CD4-positive, alpha-beta T cell (primary cell): ENCODE measurements at regions not wholly inside any gene's neighbourhood (a gene's known extent, or its start where the extent isn't known, plus 50 kb on each side); places are given as distances from the start of the nearest gene placed in this dataset.

ENCODE experiments used
- ATAC-seq: fragments of 200-7000 bp; cut with Tn5 transposase; one replicate; pipeline ENCODE4 v1.10.0; 2022; ENCODE audit warnings: mild to moderate bottlenecking; ENCODE audit not compliant: poor library complexity
- CTCF ChIA-PET: fragments of 350-600 bp; sonication (Branson Sonifier 250); formaldehyde crosslinking; loops from one replicate; lab custom pipeline; 2021; ENCODE audit warnings: antibody characterized with exemption, inconsistent platforms; lab: Charles Lee
- POLR2A ChIA-PET: fragments of 350-600 bp; sonication (Branson Sonifier 250); formaldehyde crosslinking; loops from one replicate; lab custom pipeline; 2021; ENCODE audit warnings: antibody characterized with exemption, inconsistent platforms; lab: Charles Lee
- DNase-seq, 14 experiments: peaks; one replicate each; pipeline ENCODE4 v3.0.0-alpha.2; 2013 to 2020; ENCODE audit warnings: mixed read lengths in 2 of 14
- H3K27ac ChIP-seq, 2 donors: one replicate each; pipeline versions ENCODE4 v1.5.1 to v1.7.0; 2013; ENCODE audit warnings: low read length in 2 of 2, low read depth in 1 of 2, mild to moderate bottlenecking in 1 of 2
- H3K27me3 ChIP-seq, 2 experiments: 1 replicate in 1 of 2; 2 replicates in 1 of 2; pipeline versions ENCODE4 v1.6.1 to v1.7.0; 2013; ENCODE audit warnings: low read length in 2 of 2, control low read depth in 1 of 2, mild to moderate bottlenecking in 1 of 2, moderate library complexity in 1 of 2; ENCODE audit not compliant: insufficient read depth in 2 of 2, control insufficient read depth in 1 of 2
- H3K36me3 ChIP-seq: one replicate; pipeline ENCODE4 v1.6.1; 2013; ENCODE audit warnings: low read length, control low read depth; ENCODE audit not compliant: insufficient read depth
- H3K4me1 ChIP-seq: one replicate; pipeline ENCODE4 v1.6.1; 2013; ENCODE audit warnings: low read length, control low read depth; ENCODE audit not compliant: insufficient read depth
- H3K4me3 ChIP-seq: one replicate; pipeline ENCODE4 v1.5.1; 2013; ENCODE audit warnings: mild to moderate bottlenecking, low read length, moderate library complexity
- H3K9me3 ChIP-seq, 2 experiments: 1 replicate in 1 of 2; 2 replicates in 1 of 2; pipeline versions ENCODE4 v1.6.1 to v1.7.0; 2013; ENCODE audit warnings: low read length in 2 of 2, mild to moderate bottlenecking in 2 of 2, control low read depth in 1 of 2, moderate library complexity in 1 of 2; ENCODE audit not compliant: control insufficient read depth in 1 of 2, insufficient read depth in 1 of 2
- H3K27ac Mint-ChIP-seq: one replicate; pipeline ENCODE4 v1.8.0; 2020; ENCODE audit warnings: mixed read lengths
- H3K27me3 Mint-ChIP-seq: one replicate; pipeline ENCODE4 v1.8.0; 2021; ENCODE audit warnings: mixed read lengths
- H3K36me3 Mint-ChIP-seq: one replicate; pipeline ENCODE4 v1.8.0; 2021; ENCODE audit warnings: low read depth, mixed read lengths
- H3K4me1 Mint-ChIP-seq: one replicate; pipeline ENCODE4 v1.8.0; 2021; ENCODE audit warnings: low read depth, mixed read lengths
- H3K4me3 Mint-ChIP-seq: one replicate; pipeline ENCODE4 v1.8.0; 2020; ENCODE audit warnings: mild to moderate bottlenecking, mixed read lengths
- H3K9me3 Mint-ChIP-seq: one replicate; pipeline ENCODE4 v1.8.0; 2020; ENCODE audit warnings: mixed read lengths
- CTCF ChIP-seq: fragments of 200-600 bp; IDR thresholded peaks from one replicate; pipeline ENCODE4 v1.8.0; 2022; ENCODE audit warnings: antibody characterized with exemption, mild to moderate bottlenecking
- intact Hi-C, 2 experiments: fragments of 100-400 bp; cut with DNase I in 1 of 2; cut with micrococcal nuclease in 1 of 2; formaldehyde crosslinking; loops; one replicate each; pipeline versions ENCODE4 v1.15.1 to v1.9.0; 2023 to 2025; cut with DNase I, micrococcal nuclease

- no peaks in the 10 kb centered on the region for H3K4me1 ChIP-seq
- Mint-ChIP-seq H3K9me3 (peaks cover 5% of the 10 kb centered on the region), H3K27me3 (no peaks in the 10 kb centered on the region), H3K27ac (no peak overlapping the region), H3K36me3 (no peaks in the 10 kb centered on the region), H3K4me3 (no peak overlapping the region), H3K4me1 (no peaks in the 10 kb centered on the region)
- H3K27ac ChIP-seq, result no peak overlapping the region
- DNase-seq, result no peak
- no peaks in the 10 kb centered on the region for H3K36me3 ChIP-seq
- ATAC-seq, result no peak
- TF ChIP-seq CTCF, result no peak
- no peaks in the 10 kb centered on the region for H3K9me3 ChIP-seq
- no peak overlapping the region for H3K4me3 ChIP-seq
- ChIA-PET POLR2A (no interaction called here), CTCF (no interaction called here)
- H3K27me3 ChIP-seq, result no peaks in the 10 kb centered on the region
- intact Hi-C loops, result no loop called here
Observed at GRCh38 chr4:144584428-144584827, 61.5 kb upstream of the HHIP start.

- H3K4me1 Mint-ChIP-seq, result no peaks in the 10 kb centered on the region
- H3K27ac ChIP-seq, result no peak overlapping the region
- no peaks in the 10 kb centered on the region for H3K36me3 Mint-ChIP-seq
- ATAC-seq (no peak), DNase-seq (no peak)
- ChIA-PET POLR2A (no interaction called here), CTCF (no interaction called here)
- no peak for TF ChIP-seq CTCF
- H3K27me3 Mint-ChIP-seq, result no peaks in the 10 kb centered on the region
- H3K9me3 Mint-ChIP-seq, result peaks cover 7% of the 10 kb centered on the region
- intact Hi-C loops, result no loop called here
- no peaks in the 10 kb centered on the region for H3K36me3 ChIP-seq
- H3K4me3 Mint-ChIP-seq, result no peak overlapping the region
- H3K4me3 ChIP-seq, result no peak overlapping the region
- H3K27ac Mint-ChIP-seq, result no peak overlapping the region
- no peaks in the 10 kb centered on the region for H3K4me1 ChIP-seq
- no peaks in the 10 kb centered on the region for H3K9me3 ChIP-seq
- H3K27me3 ChIP-seq, result no peaks in the 10 kb centered on the region
Observed at GRCh38 chr4:144589512-144589911, 56.4 kb upstream of the HHIP start.

GRCh38 chr4:144590020-144590419 is 55.9 kb upstream of the HHIP start:
- POLR2A ChIA-PET, result no interaction called here
- H3K27ac ChIP-seq, result no peak overlapping the region
- H3K9me3 Mint-ChIP-seq, result peaks cover 8% of the 10 kb centered on the region

More at GRCh38 chr4:144590020-144590419, 55.9 kb upstream of the HHIP start:
- no peaks in the 10 kb centered on the region for H3K27me3 ChIP-seq
- Mint-ChIP-seq H3K27me3 (no peaks in the 10 kb centered on the region), H3K4me3 (no peak overlapping the region), H3K27ac (no peak overlapping the region), H3K4me1 (no peaks in the 10 kb centered on the region), H3K36me3 (no peaks in the 10 kb centered on the region)
- CTCF ChIA-PET, result no interaction called here
- intact Hi-C loops, result no loop called here
- TF ChIP-seq CTCF, result no peak
- H3K36me3 ChIP-seq, result no peaks in the 10 kb centered on the region
- ATAC-seq (no peak), DNase-seq (no peak)
- H3K9me3 ChIP-seq, result no peaks in the 10 kb centered on the region
- no peaks in the 10 kb centered on the region for H3K4me1 ChIP-seq
- H3K4me3 ChIP-seq, result no peak overlapping the region
